Renal cortex interstitium (tissue), 11 donors: ENCODE measurements at regions not wholly inside any gene's neighbourhood (a gene's known extent, or its start where the extent isn't known, plus 50 kb on each side); places are given as distances from the start of the nearest gene placed in this dataset.

Experiments used
- DNase-seq, 11 donors: peaks; one replicate each; pipeline ENCODE4 v3.0.0-alpha.2; 2013; ENCODE audit warnings: low read depth in 9 of 11, low spot score in 4 of 11; ENCODE audit errors: extremely low read depth in 1 of 11

DNA sequence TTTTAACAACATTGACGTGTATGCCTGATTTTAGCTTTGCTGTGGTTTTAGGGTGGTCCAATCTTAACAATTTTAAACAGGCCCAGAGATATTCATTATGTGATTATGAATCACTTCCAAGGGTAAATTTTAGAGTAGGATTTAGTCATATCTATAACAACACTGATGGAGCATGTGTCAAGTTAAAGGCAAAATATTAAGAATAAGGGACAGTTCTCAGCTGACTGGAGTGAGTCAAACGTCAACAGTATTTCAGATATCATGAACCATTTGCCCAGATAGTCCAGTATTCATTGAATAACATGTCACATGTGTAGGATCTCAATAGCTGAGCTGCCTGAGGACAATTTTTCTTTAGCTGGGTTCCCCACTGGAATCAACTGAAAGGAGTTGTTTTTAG is 61.3 kb upstream of the VCX2 start:
- no peak for DNase-seq

DNA sequence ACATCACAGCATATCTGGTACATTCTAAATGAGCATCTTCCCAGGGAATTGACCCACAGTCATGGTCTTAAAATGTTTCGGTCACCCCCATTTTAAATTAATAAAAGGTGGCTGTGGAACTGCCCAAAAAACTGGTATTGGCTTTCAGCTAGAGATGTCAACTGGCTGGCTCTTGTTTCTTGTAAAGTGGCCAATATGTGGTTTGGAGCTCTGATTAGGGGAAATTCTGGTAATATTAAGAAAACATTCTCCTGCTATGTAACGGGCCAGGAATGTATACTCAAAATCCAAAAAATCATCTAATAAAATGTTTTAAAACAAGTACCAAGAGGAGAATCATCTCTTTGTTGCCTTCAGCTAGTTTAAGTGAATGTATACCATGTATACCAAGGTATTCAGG is 62.0 kb upstream of the VCX2 start:
- DNase-seq, result no peak

DNA sequence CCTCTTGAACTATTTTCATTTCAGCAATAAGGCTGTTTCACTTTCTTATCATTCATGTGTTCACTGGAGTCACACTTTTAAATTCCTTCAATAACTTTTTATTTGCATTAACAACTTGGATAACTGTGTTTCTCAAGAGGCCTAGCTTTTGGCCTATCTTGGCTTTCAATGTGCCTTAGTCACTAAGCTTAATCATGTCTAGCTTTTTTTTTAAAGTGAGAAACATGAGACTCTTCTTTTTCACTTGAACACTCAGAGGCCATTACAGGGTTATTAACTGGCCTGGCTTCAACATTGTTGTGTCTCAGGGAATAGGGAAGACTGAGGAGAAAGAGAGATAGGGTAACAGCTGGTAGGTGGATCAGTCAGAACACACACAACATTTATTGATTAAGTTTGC is 64.0 kb upstream of the VCX2 start:
- no peak for DNase-seq

DNA sequence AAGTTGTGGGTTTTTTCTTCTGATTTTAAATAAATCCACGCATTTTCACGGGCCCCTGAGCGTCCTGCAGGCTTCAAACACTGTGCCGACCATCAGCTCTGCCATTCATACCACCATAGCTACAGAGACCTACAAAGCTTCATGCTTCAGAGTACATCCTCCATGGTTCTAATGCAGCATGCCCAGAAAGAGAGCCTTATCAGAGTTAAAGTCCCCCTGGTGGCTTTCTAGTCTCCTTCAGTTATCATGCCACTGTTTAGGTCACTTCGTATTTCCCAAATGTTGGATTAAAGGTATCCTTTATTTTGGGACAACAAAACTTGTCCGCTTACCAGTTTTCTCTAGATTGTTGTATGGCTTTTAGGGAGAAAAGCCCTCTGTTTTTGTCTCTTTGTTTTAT is 66.7 kb upstream of the VCX2 start:
- no peak for DNase-seq

DNA sequence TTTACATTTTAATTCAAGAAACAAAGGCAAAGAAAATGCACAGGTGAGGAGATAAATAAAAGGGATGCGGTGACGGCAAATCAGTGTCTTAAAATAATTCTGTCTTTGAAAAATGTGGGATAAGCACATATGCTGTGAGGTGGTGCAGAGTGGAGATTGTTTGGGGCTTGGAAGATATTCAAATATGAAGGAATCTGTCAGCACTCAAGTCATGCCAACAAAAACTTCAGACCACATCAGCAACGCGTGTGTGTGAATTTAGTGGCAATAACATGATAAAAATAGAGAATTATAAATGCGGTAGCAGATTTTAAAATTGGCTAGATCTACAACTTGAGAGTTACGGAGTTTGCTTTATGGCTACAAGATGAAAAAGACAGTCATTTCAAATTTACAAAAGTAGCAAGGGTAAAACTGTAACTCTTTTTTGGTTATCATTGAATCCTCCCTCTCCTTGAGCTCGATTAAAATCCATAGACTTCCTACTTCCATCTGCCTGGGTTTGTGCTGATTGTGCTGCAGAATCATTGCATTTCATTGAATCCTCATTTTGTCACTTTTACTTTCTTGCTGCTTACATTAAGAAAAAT is 71.5 kb upstream of the VCX2 start:
- DNase-seq, result no peak

DNA sequence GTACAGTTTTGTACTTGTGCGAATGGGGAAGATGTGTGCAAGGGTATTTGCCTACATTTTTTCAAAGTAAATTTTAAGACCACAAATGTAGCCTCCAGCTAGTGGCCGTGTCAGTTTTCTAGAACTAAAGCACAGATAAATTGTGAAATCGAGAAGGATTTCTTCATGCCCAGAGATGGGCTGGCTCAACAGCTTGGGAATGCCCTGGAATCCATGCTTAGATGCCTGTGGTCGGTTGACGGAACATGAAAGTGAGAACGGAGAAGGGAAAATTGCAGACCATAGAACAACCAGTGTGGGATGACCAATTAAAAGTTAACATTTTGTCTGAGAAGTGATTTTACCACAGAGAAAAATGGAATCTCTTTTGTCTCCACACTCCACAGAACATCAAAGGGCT is 73.2 kb upstream of the VCX2 start:
- DNase-seq, result no peak

DNA sequence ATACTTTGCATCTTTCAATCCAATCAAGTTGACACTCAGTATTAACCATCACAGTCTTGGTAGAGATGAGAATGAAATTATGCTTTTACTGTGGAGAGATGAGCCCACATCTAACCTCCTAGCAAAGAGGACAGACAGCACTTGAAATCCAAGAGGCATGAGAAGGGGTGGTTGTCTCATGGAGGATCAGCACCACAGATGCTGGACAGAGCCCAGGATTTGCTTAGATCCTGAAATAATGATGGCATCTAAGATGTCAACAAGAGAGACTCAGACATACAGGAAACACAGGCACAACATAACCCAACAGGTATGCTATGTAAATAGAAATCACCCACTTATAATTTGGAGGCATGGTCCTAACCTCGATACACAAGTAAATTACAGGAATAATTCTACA is 74.3 kb upstream of the VCX2 start:
- DNase-seq, result peak in 3 of 11 donors; percentile 3 to 11 (median 6)

DNA sequence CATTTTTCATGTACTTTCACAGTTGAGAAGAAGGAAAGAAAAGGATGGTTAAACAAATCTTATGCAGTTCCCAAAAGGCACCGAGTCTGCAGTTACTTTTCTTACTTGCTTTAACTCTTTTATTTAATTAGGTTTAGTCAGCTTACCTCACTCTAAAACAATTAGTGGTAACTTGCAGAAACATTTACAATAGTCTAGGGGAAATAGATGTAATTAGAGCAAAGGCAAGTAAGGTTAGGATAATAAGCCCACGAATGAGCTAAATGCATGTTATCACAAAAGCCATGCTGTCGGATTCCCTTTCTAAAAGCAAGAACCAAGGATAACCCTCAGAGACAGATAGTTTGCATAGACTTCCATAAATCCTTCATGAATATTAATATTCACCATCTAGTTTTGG is 82.0 kb upstream of the VCX2 start:
- DNase-seq, result no peak

DNA sequence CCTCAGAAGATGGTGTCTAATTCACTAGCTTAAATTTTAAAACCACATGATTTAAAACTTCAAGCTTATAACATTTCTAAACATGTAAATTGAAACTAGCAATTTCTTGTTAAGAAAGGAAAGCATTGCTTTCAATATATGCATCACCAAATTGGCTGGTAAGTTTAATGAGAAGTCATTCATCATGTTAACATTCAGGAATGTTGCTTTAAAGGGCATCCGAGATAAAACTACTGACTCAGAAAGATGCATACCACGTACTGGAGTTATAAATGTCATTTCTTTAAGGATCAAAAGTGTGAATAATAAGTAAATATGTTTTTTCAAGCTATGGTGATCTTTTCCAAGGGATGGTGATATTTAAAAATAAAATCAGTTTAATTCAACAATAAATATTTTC is 83.3 kb upstream of the VCX2 start:
- no peak for DNase-seq

DNA sequence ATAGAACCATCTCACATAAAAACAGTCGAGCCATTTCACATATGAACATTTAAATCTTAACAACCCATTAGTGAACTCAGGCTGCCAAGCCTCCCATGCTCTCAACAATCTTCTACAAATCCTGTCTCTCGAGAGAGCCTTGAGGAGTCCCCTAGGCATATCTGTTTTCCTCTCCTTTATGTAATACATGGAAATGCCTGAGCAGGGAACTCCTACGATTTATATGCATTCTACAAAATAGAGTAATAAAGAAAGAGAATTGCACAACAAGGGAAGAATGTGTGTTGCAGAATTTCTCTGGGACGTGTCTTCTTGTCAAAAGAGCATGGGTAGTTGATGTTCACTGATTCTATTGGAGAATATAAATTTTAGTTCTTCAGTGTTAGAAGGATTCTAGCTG is 101.8 kb upstream of the VCX2 start:
- no peak for DNase-seq

DNA sequence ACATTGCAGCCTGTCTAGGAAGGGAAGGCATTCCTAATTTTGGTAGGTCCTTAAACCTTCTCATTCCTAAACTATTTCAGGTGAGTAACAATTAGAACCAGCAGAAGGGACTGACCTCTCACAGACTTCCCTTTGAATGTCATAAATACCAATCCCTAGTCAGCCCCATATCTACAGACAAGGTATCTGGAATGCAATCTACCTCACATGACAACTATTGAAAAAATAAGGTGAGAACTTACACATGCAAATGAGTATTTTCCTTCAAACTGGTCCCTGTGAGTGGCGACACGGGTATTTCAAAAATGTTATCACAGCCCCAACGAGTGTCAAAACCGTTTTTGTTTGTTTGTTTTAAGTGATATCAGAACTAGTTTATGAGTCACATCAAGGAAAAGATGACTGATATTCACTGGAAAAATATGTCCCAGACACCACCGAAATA is 102.4 kb upstream of the VCX2 start:
- DNase-seq, result no peak

DNA sequence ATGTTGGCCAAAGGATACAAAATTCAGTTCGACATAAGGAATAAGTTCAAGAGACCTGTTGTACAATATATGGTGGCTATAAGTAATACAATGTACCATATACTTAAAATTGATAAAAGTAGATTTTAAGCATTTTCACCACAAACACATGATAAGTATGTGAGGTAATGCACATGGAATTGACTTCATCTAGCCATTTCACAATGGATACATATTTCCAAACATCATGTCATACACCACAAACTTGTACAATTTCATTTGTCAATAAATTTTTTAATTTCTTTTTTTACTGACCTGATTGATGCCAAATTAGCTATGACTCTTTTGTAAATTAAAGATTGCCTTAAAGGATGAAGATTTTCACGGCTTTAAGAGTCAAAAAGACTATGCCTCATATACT is 103.1 kb upstream of the VCX2 start:
- DNase-seq, result no peak

DNA sequence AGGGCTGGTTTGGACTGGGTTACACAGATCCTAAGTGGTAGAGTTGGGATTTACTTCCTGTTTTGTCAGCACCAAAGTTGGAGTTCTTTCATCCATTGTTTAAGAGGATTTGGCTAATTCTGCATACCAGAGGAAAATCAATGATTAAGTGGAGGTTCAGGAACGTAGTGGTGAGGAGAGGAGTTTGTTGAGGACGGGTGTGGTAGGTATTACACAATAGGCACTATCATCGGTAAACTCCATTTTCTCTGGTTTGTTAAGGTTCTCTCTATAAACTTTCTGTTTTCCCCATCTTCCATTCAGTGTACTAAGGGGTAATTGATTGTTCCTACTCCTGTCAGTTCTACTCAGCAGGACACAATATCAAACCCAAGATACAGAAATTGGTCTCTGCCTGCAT is 107.5 kb upstream of the VCX2 start:
- no peak for DNase-seq

DNA sequence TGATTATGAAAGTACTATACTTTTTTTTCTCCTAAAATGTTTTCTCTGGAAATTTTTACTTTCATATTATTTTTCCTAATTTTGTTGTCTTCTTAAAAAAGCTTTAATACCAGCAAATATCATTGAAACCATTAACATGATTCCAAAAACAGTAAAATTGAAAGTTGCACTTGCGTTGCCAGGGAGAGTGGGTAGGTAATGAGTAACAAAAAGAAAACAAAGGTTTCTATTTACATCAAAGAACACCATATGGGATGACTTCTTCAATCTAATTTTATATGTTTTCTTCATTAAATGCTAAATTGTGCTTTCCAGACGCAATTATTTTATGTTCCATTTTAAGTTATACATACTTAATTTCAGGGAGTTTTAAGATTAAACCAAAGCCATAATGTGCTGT is 108.3 kb upstream of the VCX2 start:
- no peak for DNase-seq

DNA sequence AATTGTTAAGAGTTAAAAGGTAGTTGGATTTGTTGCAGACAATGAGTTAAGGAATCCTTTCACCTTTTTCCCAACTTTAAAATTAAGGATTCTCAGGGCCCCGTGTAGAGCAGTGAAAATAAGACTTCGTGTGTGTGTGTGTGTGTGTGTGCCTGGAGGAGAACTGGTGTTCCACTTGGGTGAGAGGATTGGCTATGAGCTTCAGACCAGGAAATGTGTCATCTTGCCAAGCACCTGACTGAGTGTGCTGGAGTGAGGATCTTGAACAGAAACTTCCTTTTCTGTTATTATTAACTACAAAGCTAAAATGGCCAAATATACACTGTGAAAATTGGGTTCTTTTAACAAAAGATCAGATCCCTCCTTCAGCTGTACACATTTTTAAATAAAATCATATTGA is 113.1 kb upstream of the VCX2 start:
- DNase-seq, result no peak

DNA sequence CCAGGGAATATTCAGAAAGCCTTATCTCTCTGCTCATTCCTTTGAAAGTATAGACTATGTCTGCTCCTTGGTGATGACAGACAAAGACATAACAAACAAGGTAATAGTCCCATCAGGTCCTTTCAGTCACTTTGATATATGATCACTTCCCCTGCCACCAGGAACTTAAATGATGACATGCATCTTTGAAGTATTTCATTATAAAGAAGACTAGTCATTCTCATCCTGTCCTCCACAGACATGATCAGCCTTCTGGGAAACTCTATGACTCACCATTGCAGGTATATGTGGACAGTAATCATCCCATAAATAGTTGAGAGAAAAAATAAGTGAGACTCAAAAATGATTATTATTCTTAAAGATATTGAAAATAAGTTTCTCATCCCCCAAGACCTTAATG is 117.5 kb upstream of the VCX2 start:
- no peak for DNase-seq

DNA sequence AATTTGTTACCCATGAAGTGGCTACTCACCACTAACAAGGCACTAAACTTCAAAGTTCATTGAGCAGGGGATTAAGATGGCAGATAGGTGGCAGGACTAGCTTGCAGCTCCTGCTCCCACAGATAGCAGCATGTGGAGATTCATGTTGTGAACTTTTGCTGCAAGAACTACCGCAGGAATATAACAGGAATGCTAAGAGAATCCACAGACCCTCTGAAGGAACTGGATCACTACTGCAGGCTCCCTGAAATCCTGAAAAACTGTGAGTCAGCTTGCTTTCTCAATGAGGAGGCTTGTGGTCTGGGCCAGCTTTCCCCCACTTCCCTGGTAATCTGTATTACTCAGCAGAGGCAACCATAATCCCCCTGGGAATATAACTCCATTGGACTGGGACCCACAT is 118.5 kb upstream of the VCX2 start:
- no peak for DNase-seq

DNA sequence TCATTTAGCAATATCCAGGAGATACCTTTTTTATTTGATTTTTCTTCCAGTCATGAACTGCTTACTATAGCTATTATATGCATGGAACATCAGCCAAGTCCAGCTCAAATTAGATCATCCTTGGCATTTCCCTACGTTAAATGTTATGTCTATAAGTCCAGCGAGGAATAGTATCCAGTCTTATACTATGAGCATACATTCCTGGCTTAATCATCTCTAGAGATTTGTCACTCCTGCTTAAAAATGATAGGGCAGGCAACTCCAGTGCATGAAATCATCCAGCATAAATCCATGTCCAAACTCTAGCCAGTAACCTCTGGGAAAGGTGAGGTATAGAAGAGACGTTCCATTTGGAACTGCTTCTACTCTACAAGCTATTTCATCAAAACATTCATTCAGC is 126.7 kb upstream of the VCX2 start:
- no peak for DNase-seq

DNA sequence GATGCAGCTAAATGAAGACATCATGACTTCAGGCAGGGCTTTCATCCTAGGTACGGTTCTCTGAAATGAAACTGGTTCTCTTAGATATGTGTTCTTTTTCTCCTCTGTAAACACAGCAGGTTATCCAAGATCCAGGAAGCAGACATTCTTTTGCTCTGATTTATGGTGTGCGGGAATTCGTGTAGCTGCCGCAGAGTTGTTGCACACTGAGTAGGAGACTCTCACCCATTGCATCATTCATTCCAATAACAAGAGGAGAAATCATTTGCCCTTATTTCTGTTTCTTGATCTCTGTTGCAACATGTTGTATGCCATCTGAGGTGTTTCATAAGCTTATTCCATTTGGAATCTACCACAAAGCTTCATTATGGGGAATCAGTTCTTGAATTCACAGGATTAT is 133.6 kb upstream of the VCX2 start:
- DNase-seq, result no peak

DNA sequence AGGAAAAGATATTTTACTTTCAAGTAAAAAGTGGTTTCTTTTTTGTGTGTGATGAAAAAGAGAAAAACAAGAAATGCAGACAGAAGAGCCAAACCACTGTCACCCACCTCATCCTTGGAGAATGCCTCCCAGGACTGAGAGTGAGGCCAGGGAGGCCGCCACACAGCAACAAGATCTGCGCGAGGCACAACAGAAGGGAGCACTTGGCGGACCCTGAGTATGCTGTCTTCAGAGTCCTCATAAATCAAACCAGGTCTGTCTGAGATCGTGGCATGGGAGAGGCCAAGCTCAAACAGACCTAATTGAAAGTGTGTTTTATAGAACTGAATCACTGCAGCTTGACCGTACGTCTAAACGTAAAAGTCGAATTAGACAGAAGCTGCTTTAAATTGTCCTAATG is 134.3 kb upstream of the VCX2 start:
- no peak for DNase-seq

DNA sequence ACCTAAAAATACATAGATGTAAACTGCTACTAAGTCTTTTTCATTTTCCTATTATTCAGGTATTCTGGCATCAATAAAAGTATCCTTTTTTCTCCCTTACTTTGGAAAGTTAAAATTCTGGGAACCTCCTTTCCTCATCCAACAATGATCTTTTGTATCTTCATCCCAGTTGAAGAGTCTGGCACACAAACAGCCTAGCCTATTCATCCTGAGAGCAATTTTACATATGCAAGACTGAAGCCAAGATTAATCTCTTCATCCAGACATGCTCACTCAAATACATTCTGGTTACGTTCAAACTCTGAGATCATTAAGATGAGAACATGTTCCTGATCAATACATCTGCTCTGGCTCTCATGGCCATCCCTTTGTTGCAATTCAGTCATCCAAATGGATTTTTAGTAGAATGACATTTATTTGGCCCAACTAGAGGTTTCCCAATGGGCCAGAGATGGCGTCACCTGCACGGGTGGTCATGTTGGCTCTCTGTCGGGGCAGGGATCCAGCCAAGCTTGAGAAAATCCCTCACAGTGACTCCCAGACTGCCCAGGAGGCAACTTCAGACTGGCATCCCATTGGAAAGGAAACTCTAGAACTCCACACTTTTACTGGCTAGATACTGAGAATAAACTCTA is 135.3 kb upstream of the VCX2 start:
- DNase-seq, result no peak

DNA sequence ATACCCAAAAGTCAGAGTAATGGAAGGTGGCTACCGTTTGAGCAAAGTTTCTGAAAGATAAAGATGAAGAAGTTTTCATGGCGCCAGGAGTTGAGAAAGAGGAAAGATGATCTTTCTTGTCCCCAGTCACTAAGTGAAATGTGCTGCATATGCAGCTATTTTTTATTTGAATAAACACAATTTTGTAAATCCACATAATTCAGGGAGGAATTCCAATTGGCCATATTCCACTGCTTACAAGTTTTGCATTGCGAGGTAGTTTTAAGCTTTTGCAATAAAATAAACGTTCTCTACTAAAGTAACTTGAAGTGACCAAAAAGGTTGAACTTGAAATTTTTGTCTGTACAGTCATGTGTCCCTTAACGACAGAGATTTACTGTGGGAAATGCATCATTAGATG is 139.3 kb upstream of the VCX2 start:
- DNase-seq, result no peak
